ENCODE measurements at regions not wholly inside any gene's neighbourhood (a gene's known extent, or its start where the extent isn't known, plus 50 kb on each side); places are given as distances from the start of the nearest gene placed in this dataset.

- Mint-ChIP-seq H3K4me1 (no peaks in the 10 kb centered on the region), H3K36me3 (no peaks in the 10 kb centered on the region), H3K27me3 (ENCODE audit: low read depth in 3 of 3) (peaks cover 2 to 9% (median 2%) of the 10 kb centered on the region in 3 donors), H3K27ac (no peak overlapping the region), H3K9me3 (peaks cover 0 to 1% (median 0%) of the 10 kb centered on the region in 6 donors), H3K4me3 (no peak overlapping the region)
- no peak for DNase-seq
These were observed 140.0 kb downstream of the ERMARD start for GRCh38 chr6:169891421-169891820.

GRCh38 chr6:169890901-169891300, 139.5 kb downstream of the ERMARD start:
- no peak for DNase-seq
- peaks cover 2 to 14% (median 2%) of the 10 kb centered on the region in 3 donors for H3K27me3 Mint-ChIP-seq (ENCODE audit: low read depth in 3 of 3)
- no peaks in the 10 kb centered on the region for H3K4me1 Mint-ChIP-seq
- H3K9me3 Mint-ChIP-seq: peaks cover 0 to 1% (median 0%) of the 10 kb centered on the region in 6 donors
- no peaks in the 10 kb centered on the region for H3K36me3 Mint-ChIP-seq
- no peak overlapping the region for H3K4me3 Mint-ChIP-seq
- no peak overlapping the region for H3K27ac Mint-ChIP-seq

DNA sequence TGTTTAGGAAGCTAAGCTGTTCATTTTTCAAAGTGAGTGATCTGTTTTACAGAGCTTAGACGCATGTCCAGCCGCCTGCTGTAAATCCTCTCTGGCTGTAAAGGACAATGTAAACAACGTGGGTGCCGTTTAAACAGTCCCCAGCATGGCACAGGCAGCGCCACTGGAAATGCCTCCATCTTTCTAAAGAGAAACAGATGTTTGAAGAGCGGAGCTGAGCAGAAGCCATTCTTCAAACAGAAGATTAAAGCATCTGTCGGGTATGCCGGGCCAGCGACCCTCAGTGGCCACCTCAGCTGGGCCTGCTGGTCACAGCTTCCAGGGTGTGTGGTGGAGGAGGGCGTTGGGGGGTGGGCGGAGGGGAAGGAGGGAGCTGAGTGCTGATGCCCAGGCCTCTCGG, 138.6 kb downstream of the ERMARD start:
- no peak overlapping the region for H3K4me3 Mint-ChIP-seq
- H3K27ac Mint-ChIP-seq: no peak overlapping the region
- peaks cover 0 to under 1% (median 0%) of the 10 kb centered on the region in 6 donors for H3K9me3 Mint-ChIP-seq
- H3K27me3 Mint-ChIP-seq (ENCODE audit: low read depth in 3 of 3): peaks cover 2 to 21% (median 3%) of the 10 kb centered on the region in 3 donors
- H3K36me3 Mint-ChIP-seq: no peaks in the 10 kb centered on the region
- H3K4me1 Mint-ChIP-seq: no peaks in the 10 kb centered on the region
- DNase-seq: no peak

- no peak for DNase-seq
- peaks cover 5 to 31% (median 11%) of the 10 kb centered on the region in 3 donors for H3K27me3 Mint-ChIP-seq (ENCODE audit: low read depth in 3 of 3)
- no peak overlapping the region for H3K4me3 Mint-ChIP-seq
- no peaks in the 10 kb centered on the region for H3K9me3 Mint-ChIP-seq
- H3K27ac Mint-ChIP-seq: no peak overlapping the region
- no peaks in the 10 kb centered on the region for H3K36me3 Mint-ChIP-seq
- peaks cover 13 to 23% of the 10 kb centered on the region in 2 donors for H3K4me1 Mint-ChIP-seq
These were observed 136.2 kb downstream of the ERMARD start for GRCh38 chr6:169887529-169888140.

DNA sequence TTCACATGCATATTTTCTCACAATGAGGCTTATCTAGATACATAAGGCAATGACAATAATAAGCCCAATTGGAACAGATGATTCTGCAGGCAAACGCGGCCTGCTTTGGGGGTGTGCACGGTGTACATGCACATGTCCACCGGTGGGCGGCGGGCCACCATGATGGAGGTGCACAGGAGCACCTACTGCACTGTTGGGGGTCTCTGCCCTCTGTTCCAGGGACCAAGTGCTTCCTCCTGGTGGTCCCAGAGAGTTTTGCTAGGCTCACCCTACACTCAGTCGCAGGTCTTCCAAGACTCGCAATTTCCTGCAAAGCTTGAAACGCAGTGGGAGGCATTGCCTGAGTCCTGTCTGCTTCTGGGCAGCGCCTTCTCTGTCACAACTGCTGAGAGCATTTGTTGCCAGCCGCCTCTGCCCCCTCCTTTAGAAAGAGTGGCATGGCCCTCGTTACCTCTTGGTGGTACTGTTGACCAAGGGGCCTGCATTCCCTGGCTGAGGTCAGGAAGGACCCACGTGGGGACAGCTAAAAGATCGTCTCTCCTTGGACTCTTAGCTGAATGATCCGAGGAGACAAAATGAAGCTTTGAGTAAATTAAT, 135.3 kb downstream of the ERMARD start:
- DNase-seq: no peak
- H3K27me3 Mint-ChIP-seq (ENCODE audit: low read depth in 3 of 3): peaks cover 6 to 31% (median 14%) of the 10 kb centered on the region in 3 donors
- H3K4me3 Mint-ChIP-seq: no peak overlapping the region
- no peak overlapping the region for H3K27ac Mint-ChIP-seq
- no peaks in the 10 kb centered on the region for H3K36me3 Mint-ChIP-seq
- H3K9me3 Mint-ChIP-seq: no peaks in the 10 kb centered on the region
- H3K4me1 Mint-ChIP-seq: peaks cover 13 to 25% of the 10 kb centered on the region in 2 donors

- Mint-ChIP-seq H3K27ac (no peak overlapping the region), H3K36me3 (no peaks in the 10 kb centered on the region), H3K4me1 (peaks cover 13 to 25% of the 10 kb centered on the region in 2 donors), H3K4me3 (no peak overlapping the region), H3K9me3 (no peaks in the 10 kb centered on the region), H3K27me3 (ENCODE audit: low read depth in 3 of 3) (peaks cover 9 to 35% (median 13%) of the 10 kb centered on the region in 3 donors)
- no peak for DNase-seq
These were observed 134.4 kb downstream of the ERMARD start for GRCh38 chr6:169885831-169886230.

DNA sequence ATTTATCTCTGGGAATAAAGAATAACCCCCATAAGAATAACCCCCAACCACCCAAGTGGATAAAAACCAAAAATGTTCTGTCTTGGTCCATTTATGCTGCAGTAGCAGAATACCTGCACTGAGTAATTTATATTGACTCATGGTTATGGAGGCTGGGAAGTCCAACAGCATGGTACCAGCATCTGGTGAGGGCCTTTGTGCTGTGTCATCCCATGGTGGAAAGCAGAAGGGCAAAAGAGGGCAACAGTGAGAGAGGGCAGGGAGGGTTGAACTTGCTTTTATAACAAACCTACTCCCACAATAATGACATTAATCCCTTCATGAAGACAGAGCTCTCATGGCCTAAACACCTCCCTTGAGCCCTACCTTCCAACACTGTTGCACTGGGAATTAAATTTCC, 133.7 kb downstream of the ERMARD start:
- Mint-ChIP-seq H3K27ac (no peak overlapping the region), H3K27me3 (ENCODE audit: low read depth in 3 of 3) (peaks cover 13 to 35% (median 13%) of the 10 kb centered on the region in 3 donors), H3K9me3 (no peaks in the 10 kb centered on the region), H3K4me3 (no peak overlapping the region), H3K36me3 (no peaks in the 10 kb centered on the region), H3K4me1 (peaks cover 13 to 25% of the 10 kb centered on the region in 2 donors)
- no peak for DNase-seq

- no peaks in the 10 kb centered on the region for H3K9me3 Mint-ChIP-seq
- peaks cover 13 to 25% of the 10 kb centered on the region in 2 donors for H3K4me1 Mint-ChIP-seq
- H3K27me3 Mint-ChIP-seq (ENCODE audit: low read depth in 3 of 3): peaks cover 13 to 32% (median 16%) of the 10 kb centered on the region in 3 donors
- H3K27ac Mint-ChIP-seq: no peak overlapping the region
- no peaks in the 10 kb centered on the region for H3K36me3 Mint-ChIP-seq
- no peak for DNase-seq
- no peak overlapping the region for H3K4me3 Mint-ChIP-seq
These were observed 132.7 kb downstream of the ERMARD start for GRCh38 chr6:169884158-169884557.

DNA sequence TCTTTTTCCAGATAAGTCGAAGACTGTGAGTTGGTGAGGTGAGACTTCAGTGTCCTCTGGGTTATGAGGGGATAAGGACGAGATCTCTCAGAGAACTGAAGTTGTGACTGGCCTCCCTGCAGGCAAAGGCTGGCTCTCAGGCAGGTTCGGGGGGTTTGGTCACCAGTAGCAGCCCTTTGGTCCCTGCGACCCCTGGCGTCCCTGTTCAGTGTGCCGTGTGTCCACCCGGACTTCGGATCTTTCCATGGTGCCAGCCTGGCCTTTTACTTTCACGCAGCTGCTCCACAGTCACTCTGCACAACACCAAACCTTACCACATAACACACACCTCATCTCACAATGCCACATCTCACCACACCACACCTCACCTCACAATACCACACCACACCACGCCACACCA, 131.9 kb downstream of the ERMARD start:
- H3K4me1 Mint-ChIP-seq: peaks cover 13 to 25% of the 10 kb centered on the region in 2 donors
- H3K27me3 Mint-ChIP-seq (ENCODE audit: low read depth in 3 of 3): peaks cover 13 to 32% (median 20%) of the 10 kb centered on the region in 3 donors

DNA sequence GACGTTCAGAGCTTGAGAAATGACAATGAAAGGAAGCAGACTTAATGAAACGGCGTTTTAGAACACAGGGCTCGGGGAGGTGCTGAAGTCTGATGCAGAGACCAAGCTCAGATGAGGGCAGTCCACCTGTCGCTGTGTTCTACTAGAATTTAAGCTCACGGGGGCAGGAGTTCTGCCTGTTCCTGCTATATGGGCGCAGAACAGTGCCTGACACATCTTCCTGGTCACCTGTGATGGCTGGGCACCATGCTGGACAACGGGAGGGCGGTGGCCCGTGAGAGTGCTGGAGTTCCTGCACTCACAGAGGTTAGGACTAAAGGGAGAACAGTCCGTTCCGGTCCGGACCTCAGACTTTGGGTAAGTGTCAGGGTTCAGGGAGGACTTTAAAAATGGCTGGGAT, 130.6 kb downstream of the ERMARD start:
- Mint-ChIP-seq H3K4me3 (no peak overlapping the region), H3K36me3 (no peaks in the 10 kb centered on the region), H3K9me3 (no peaks in the 10 kb centered on the region), H3K27me3 (ENCODE audit: low read depth in 3 of 3) (peaks cover 13 to 29% (median 23%) of the 10 kb centered on the region in 3 donors), H3K27ac (no peak overlapping the region), H3K4me1 (peaks cover 13 to 25% of the 10 kb centered on the region in 2 donors)
- DNase-seq: no peak

More for the DNA sequence above, 131.9 kb downstream of the ERMARD start:
- Mint-ChIP-seq H3K4me3 (peak overlapping the region in 3 of 5 donors; percentile 2 to 44 (median 8)), H3K27ac (no peak overlapping the region), H3K36me3 (no peaks in the 10 kb centered on the region), H3K9me3 (no peaks in the 10 kb centered on the region)
- peak; percentile 7 to 17 (median 8) for DNase-seq

DNA sequence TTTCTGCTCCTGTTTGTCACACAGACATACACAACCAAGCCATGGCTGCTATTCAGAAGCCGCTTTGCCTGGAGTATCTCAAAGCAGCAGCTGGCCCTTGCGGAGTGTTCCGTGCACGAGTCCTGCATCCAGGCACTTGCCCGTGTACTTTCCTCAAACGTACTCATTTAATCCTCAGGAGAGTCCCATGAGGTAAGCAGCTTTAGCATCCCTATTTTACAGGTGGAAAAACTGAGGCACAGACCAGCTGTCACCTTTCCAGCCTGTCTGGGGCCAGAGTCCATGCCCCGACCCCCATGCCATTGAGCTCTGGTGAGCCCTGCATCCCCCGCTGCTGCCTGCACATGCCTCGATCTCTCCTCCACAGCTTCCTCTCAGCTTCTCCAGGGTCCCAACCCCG, 130.0 kb downstream of the ERMARD start:
- Mint-ChIP-seq H3K27me3 (ENCODE audit: low read depth in 3 of 3) (peaks cover 13 to 28% (median 23%) of the 10 kb centered on the region in 3 donors), H3K36me3 (no peaks in the 10 kb centered on the region), H3K27ac (no peak overlapping the region), H3K4me1 (peaks cover 13 to 25% of the 10 kb centered on the region in 2 donors), H3K9me3 (no peaks in the 10 kb centered on the region), H3K4me3 (no peak overlapping the region)
- no peak for DNase-seq

GRCh38 chr6:169880516-169880915, 129.1 kb downstream of the ERMARD start:
- no peak overlapping the region for H3K27ac Mint-ChIP-seq
- DNase-seq: no peak
- peaks cover 0 to 2% (median 0%) of the 10 kb centered on the region in 6 donors for H3K9me3 Mint-ChIP-seq
- H3K4me1 Mint-ChIP-seq: peaks cover 13 to 25% of the 10 kb centered on the region in 2 donors
- H3K4me3 Mint-ChIP-seq: no peak overlapping the region
- H3K36me3 Mint-ChIP-seq: no peaks in the 10 kb centered on the region
- peaks cover 13 to 27% (median 20%) of the 10 kb centered on the region in 3 donors for H3K27me3 Mint-ChIP-seq (ENCODE audit: low read depth in 3 of 3)

- H3K4me3 Mint-ChIP-seq: no peak overlapping the region
- H3K36me3 Mint-ChIP-seq: no peaks in the 10 kb centered on the region
- H3K27me3 Mint-ChIP-seq (ENCODE audit: low read depth in 3 of 3): peaks cover 0 to 2% (median under 1%) of the 10 kb centered on the region in 3 donors
- no peak overlapping the region for H3K27ac Mint-ChIP-seq
- no peaks in the 10 kb centered on the region for H3K9me3 Mint-ChIP-seq
- no peak for DNase-seq
- peaks cover 29 to 30% of the 10 kb centered on the region in 2 donors for H3K4me1 Mint-ChIP-seq
These were observed 117.9 kb downstream of the ERMARD start for GRCh38 chr6:169869301-169869700.

DNA sequence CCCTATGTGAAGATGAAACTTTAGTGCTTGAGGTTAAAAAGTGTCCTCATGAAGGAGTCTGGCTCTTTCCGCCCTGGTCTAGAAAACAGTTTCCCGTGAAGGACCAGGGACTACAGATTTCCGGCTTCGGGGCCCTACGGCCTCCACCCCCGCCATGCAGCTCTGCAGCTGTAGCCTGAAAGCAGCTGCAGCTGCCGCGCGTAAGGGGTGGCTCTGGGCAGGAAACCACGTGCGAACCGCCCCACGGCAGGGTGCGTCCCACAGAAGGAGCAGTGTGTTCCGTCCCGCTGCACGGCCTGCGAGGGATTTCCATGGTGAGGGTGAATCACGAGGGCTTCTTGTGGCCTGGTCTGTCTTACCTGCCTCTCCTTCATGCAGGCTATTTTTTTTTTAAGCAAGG, 117.0 kb downstream of the ERMARD start:
- H3K27me3 Mint-ChIP-seq (ENCODE audit: low read depth in 3 of 3): peaks cover 0 to 6% (median 2%) of the 10 kb centered on the region in 3 donors
- DNase-seq: peak; percentile 66 to 83 (median 82)
- H3K4me1 Mint-ChIP-seq: peaks cover 29 to 33% of the 10 kb centered on the region in 2 donors
- H3K27ac Mint-ChIP-seq: peak overlapping the region; percentile 49 to 82 (median 74)
- no peaks in the 10 kb centered on the region for H3K9me3 Mint-ChIP-seq
- H3K36me3 Mint-ChIP-seq: peaks cover 0 to 4% (median 0%) of the 10 kb centered on the region in 3 donors
- H3K4me3 Mint-ChIP-seq: peak overlapping the region; percentile 34 to 74 (median 62)

All from immature natural killer cell (primary cell).